Osteocyte (in vitro differentiated cells): ENCODE measurements at regions not wholly inside any gene's neighbourhood (a gene's known extent, or its start where the extent isn't known, plus 50 kb on each side); places are given as distances from the start of the nearest gene placed in this dataset.

Experiments
- DNase-seq: peaks from one replicate; pipeline ENCODE4 v3.0.0; 2021; ENCODE audit warnings: mixed read lengths; ENCODE audit not compliant: unreplicated experiment; ENCODE audit errors: extremely low spot score
- H3K27ac Mint-ChIP-seq: one replicate; pipeline ENCODE4 v1.8.0; 2021; ENCODE audit warnings: mild to moderate bottlenecking, mixed read lengths; ENCODE audit not compliant: unreplicated experiment
- H3K27me3 Mint-ChIP-seq: one replicate; pipeline ENCODE4 v1.8.0; 2021; ENCODE audit warnings: mixed read lengths; ENCODE audit not compliant: unreplicated experiment
- H3K36me3 Mint-ChIP-seq: one replicate; pipeline ENCODE4 v1.8.0; 2021; ENCODE audit warnings: mixed read lengths; ENCODE audit not compliant: unreplicated experiment
- H3K4me1 Mint-ChIP-seq: one replicate; pipeline ENCODE4 v1.8.0; 2021; ENCODE audit warnings: mixed read lengths; ENCODE audit not compliant: unreplicated experiment
- H3K4me3 Mint-ChIP-seq: one replicate; pipeline ENCODE4 v1.8.0; 2021; ENCODE audit warnings: mild to moderate bottlenecking, moderate library complexity, mixed read lengths; ENCODE audit not compliant: unreplicated experiment
- H3K9me3 Mint-ChIP-seq: one replicate; pipeline ENCODE4 v1.8.0; 2021; ENCODE audit warnings: mixed read lengths; ENCODE audit not compliant: unreplicated experiment
- CTCF ChIP-seq: fragments of 200-600 bp; sonication (generic); IDR thresholded peaks from 2 replicates; pipeline ENCODE4 v1.5.0; 2021; ENCODE audit warnings: antibody characterized with exemption, mild to moderate bottlenecking, moderate library complexity

GRCh38 chr9:129399634-129399990, 221.3 kb downstream of the C9orf50 start:
- no peaks in the 10 kb centered on the region for H3K27me3 Mint-ChIP-seq
- DNase-seq, result no peak
- H3K9me3 Mint-ChIP-seq, result no peaks in the 10 kb centered on the region
- no peak overlapping the region for H3K4me3 Mint-ChIP-seq
- no peaks in the 10 kb centered on the region for H3K36me3 Mint-ChIP-seq
- H3K4me1 Mint-ChIP-seq, result peaks cover 6% of the 10 kb centered on the region
- no peak for TF ChIP-seq CTCF
- H3K27ac Mint-ChIP-seq, result no peak overlapping the region

- TF ChIP-seq CTCF, result no peak
- no peak overlapping the region for H3K4me3 Mint-ChIP-seq
Measured at GRCh38 chr9:129398961-129399633, 221.0 kb upstream of the IER5L start.

GRCh38 chr9:129398101-129398960, 220.3 kb upstream of the IER5L start:
- Mint-ChIP-seq H3K4me3 (no peak overlapping the region), H3K9me3 (no peaks in the 10 kb centered on the region), H3K27ac (no peak overlapping the region), H3K4me1 (peaks cover 8% of the 10 kb centered on the region), H3K27me3 (no peaks in the 10 kb centered on the region), H3K36me3 (no peaks in the 10 kb centered on the region)
- DNase-seq, result no peak
- TF ChIP-seq CTCF, result no peak

More at GRCh38 chr9:129398961-129399633, 221.0 kb upstream of the IER5L start:
- Mint-ChIP-seq H3K36me3 (no peaks in the 10 kb centered on the region), H3K9me3 (no peaks in the 10 kb centered on the region), H3K27ac (no peak overlapping the region), H3K27me3 (no peaks in the 10 kb centered on the region), H3K4me1 (peaks cover 8% of the 10 kb centered on the region)
- DNase-seq, result no peak

- TF ChIP-seq CTCF, result no peak
- H3K27ac Mint-ChIP-seq, result no peak overlapping the region
- peaks cover 2% of the 10 kb centered on the region for H3K4me1 Mint-ChIP-seq
- H3K36me3 Mint-ChIP-seq, result no peaks in the 10 kb centered on the region
- H3K27me3 Mint-ChIP-seq, result no peaks in the 10 kb centered on the region
- DNase-seq, result no peak
- H3K9me3 Mint-ChIP-seq, result no peaks in the 10 kb centered on the region
- H3K4me3 Mint-ChIP-seq, result no peak overlapping the region
Measured at GRCh38 chr9:129397335-129397734, 219.3 kb upstream of the IER5L start.

- H3K4me1 Mint-ChIP-seq, result peaks cover 2% of the 10 kb centered on the region
- no peak overlapping the region for H3K4me3 Mint-ChIP-seq
- DNase-seq, result no peak
- H3K27me3 Mint-ChIP-seq, result no peaks in the 10 kb centered on the region
- no peak overlapping the region for H3K27ac Mint-ChIP-seq
- no peaks in the 10 kb centered on the region for H3K36me3 Mint-ChIP-seq
- TF ChIP-seq CTCF, result no peak
- H3K9me3 Mint-ChIP-seq, result no peaks in the 10 kb centered on the region
Measured at GRCh38 chr9:129396365-129396708, 218.3 kb upstream of the IER5L start.
